ENCODE measurements at regions not wholly inside any gene's neighbourhood (a gene's known extent, or its start where the extent isn't known, plus 50 kb on each side); places are given as distances from the start of the nearest gene placed in this dataset.

DNA sequence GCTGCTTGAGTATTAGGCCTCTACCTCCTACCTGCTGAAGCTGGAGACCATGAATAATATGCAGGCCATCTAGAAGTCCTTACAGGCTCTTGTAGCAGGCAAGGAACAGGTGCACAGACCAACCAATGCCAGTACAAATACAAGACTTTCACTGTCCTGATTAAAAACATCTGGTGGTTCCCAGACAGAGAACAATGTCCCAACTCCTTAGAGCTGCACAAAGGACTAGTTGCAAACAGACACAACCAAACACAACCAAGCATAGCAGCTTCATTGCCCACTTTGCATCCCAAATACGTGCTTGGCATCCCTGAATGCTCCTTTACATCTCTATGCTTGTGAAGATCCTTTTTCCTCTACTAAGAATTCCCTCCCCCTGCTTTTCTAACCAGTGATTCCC, 98.1 kb upstream of the CXADR start:
- Histone ChIP-seq H3K27me3 (ENCODE audit: control insufficient read depth, insufficient read depth, low read length) (no peaks in the 10 kb centered on the region), H3K4me3 (ENCODE audit: low read depth, low read length) (no peak overlapping the region), H3K36me3 (ENCODE audit: control insufficient read depth, insufficient read depth, low read length) (no peaks in the 10 kb centered on the region)
- DNase-seq (ENCODE audit: low read depth), result no peak
- TF ChIP-seq, protein P1, sequence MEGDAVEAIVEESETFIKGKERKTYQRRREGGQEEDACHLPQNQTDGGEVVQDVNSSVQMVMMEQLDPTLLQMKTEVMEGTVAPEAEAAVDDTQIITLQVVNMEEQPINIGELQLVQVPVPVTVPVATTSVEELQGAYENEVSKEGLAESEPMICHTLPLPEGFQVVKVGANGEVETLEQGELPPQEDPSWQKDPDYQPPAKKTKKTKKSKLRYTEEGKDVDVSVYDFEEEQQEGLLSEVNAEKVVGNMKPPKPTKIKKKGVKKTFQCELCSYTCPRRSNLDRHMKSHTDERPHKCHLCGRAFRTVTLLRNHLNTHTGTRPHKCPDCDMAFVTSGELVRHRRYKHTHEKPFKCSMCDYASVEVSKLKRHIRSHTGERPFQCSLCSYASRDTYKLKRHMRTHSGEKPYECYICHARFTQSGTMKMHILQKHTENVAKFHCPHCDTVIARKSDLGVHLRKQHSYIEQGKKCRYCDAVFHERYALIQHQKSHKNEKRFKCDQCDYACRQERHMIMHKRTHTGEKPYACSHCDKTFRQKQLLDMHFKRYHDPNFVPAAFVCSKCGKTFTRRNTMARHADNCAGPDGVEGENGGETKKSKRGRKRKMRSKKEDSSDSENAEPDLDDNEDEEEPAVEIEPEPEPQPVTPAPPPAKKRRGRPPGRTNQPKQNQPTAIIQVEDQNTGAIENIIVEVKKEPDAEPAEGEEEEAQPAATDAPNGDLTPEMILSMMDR (IDR thresholded peaks at IDR 0.05; ENCODE audit: insufficient read depth, low read length, poor library complexity, severe bottlenecking), result no peak

DNA sequence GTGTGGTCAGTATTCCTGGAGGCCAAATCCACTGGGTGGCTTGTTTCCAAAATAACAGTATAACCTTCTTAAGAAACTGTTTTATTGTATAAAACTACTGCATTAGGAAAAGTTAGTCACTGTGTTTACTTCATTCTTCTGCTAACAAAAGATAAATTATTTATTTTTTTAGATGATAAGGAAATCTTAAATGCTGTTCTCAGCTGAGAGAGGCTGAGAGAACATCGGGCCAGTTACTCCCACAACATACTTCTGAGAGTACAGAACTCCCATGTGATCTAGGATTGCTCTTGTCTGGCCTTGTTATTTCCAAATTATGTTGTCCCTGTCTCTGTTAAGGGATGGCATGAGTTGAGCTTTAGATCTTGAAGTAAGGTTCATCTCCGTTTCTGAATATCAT, 96.7 kb upstream of the CXADR start:
- no peaks in the 10 kb centered on the region for H3K36me3 ChIP-seq (ENCODE audit: control insufficient read depth, insufficient read depth, low read length)
- no peak for DNase-seq (ENCODE audit: low read depth)
- TF ChIP-seq, protein P1 (IDR thresholded peaks at IDR 0.05; ENCODE audit: insufficient read depth, low read length, poor library complexity, severe bottlenecking), result no peak
- H3K27me3 ChIP-seq (ENCODE audit: control insufficient read depth, insufficient read depth, low read length), result no peaks in the 10 kb centered on the region
- H3K4me3 ChIP-seq (ENCODE audit: low read depth, low read length), result no peak overlapping the region

DNA sequence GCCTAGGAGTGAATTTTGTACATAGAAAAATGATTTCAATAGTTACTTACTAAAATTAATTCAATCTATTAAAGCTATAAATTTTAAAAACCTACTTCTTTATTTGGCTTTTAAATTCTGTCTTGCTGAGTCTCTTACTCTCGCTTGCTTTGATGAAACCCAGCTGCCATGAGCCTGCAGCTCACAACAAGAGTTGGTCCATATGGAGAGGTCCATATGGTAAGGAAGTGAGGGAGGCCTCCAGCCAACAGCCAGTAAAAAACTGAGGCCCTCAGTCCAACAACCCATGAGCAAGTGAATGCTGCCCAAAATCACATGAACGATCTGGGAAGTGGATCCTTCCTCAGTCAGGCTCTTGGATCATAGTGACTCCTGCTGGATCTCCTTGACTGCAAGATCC, 89.9 kb upstream of the CXADR start:
- Histone ChIP-seq H3K27me3 (ENCODE audit: control insufficient read depth, insufficient read depth, low read length) (no peaks in the 10 kb centered on the region), H3K36me3 (ENCODE audit: control insufficient read depth, insufficient read depth, low read length) (no peaks in the 10 kb centered on the region), H3K4me3 (ENCODE audit: low read depth, low read length) (no peak overlapping the region)
- no peak for DNase-seq (ENCODE audit: low read depth)
- TF ChIP-seq, protein P1 (IDR thresholded peaks at IDR 0.05; ENCODE audit: insufficient read depth, low read length, poor library complexity, severe bottlenecking), result no peak

DNA sequence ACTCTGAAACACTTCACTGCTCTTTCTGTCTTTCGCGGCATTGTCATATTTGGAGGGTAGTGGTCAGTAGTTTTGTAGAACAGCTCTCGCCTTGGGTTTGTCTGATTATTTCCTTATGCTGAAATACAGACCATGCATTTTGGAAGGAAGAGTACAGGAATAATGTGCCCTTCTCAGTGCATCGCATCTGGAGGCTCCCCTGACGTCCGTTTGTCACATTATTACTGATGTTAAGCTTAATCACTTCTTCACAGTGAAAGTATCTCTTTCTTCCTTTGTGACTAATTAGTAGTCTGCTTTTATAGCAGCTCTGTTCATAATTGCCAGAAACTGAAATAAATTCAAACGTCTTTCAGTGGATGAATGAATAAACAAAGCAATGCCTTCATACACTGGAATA, 85.7 kb upstream of the CXADR start:
- H3K27me3 ChIP-seq (ENCODE audit: control insufficient read depth, insufficient read depth, low read length), result no peaks in the 10 kb centered on the region
- no peak overlapping the region for H3K4me3 ChIP-seq (ENCODE audit: low read depth, low read length)
- DNase-seq (ENCODE audit: low read depth), result no peak
- no peaks in the 10 kb centered on the region for H3K36me3 ChIP-seq (ENCODE audit: control insufficient read depth, insufficient read depth, low read length)
- TF ChIP-seq, protein P1 (IDR thresholded peaks at IDR 0.05; ENCODE audit: insufficient read depth, low read length, poor library complexity, severe bottlenecking), result no peak

DNA sequence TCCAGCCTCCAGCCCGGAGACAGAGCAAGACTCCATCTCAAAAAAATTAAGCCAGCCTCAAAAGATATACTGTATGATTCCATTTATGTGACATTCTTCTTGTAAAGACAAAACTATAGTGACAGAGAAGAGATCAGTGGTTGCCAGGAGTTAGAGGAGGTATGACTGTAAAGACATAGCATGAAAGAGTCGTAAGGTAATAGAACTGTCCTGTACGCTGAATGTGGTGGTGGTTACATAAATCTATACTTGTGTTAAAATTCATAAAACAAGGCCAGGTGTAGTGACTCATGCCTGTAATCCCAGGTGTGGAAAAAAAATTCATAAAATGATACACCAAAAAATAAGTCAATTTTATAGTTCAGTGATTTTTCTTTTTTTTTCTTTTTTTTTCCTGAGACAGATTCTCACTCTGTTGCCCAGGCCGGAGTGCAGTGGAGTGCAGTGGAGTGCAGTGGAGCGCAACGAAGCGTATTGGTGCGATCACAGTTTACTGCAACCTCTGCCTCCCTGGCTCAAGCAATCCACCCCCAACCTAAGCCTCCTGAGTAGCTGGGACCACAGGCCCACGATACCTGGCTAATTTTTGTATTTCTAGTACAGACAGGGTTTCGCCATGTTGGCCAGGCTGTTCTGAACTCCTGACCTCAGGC, 84.9 kb upstream of the CXADR start:
- TF ChIP-seq, protein P1 (IDR thresholded peaks at IDR 0.05; ENCODE audit: insufficient read depth, low read length, poor library complexity, severe bottlenecking), result no peak
- no peak overlapping the region for H3K4me3 ChIP-seq (ENCODE audit: low read depth, low read length)
- no peaks in the 10 kb centered on the region for H3K36me3 ChIP-seq (ENCODE audit: control insufficient read depth, insufficient read depth, low read length)
- no peak for DNase-seq (ENCODE audit: low read depth)
- H3K27me3 ChIP-seq (ENCODE audit: control insufficient read depth, insufficient read depth, low read length), result no peaks in the 10 kb centered on the region

DNA sequence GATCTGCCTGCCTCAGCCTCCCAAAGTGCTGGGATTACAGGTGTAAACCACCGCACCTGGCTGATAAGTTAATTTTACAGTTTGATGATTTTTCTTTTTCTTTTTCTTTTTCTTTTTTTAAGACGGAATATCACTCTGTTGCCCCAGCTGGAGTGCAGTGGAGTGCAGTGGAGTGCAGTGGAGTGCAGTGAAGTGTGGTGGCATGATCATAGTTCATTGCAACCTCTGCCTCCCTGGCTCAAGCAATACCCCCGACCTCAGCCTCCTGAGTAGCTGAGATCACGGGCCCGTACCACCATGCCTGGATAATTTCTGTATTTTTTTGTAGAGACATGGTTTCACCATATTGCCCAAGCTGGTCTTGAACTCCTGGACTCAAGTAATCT, 84.4 kb upstream of the CXADR start:
- Histone ChIP-seq H3K27me3 (ENCODE audit: control insufficient read depth, insufficient read depth, low read length) (no peaks in the 10 kb centered on the region), H3K36me3 (ENCODE audit: control insufficient read depth, insufficient read depth, low read length) (no peaks in the 10 kb centered on the region), H3K4me3 (ENCODE audit: low read depth, low read length) (no peak overlapping the region)
- TF ChIP-seq, protein P1 (IDR thresholded peaks at IDR 0.05; ENCODE audit: insufficient read depth, low read length, poor library complexity, severe bottlenecking), result no peak
- no peak for DNase-seq (ENCODE audit: low read depth)
